ENCODE measurements at regions not wholly inside any gene's neighbourhood (a gene's known extent, or its start where the extent isn't known, plus 50 kb on each side); places are given as distances from the start of the nearest gene placed in this dataset.

GRCh38 chr6:144347448-144347759, 62.3 kb downstream of the UTRN start:
- no peak overlapping the region for H3K4me3 ChIP-seq (ENCODE audit: low read depth, low read length)

GRCh38 chr6:144347933-144348332, 62.8 kb downstream of the UTRN start:
- no peak for DNase-seq (ENCODE audit: low read depth)
- no peak for TF ChIP-seq CTCF (conservative IDR thresholded peaks at IDR 0.05; ENCODE audit: low read depth, low read length)
- H3K4me3 ChIP-seq (ENCODE audit: low read depth, low read length), result no peak overlapping the region

More at GRCh38 chr6:144347448-144347759, 62.3 kb downstream of the UTRN start:
- no peak for TF ChIP-seq CTCF (conservative IDR thresholded peaks at IDR 0.05; ENCODE audit: low read depth, low read length)
- DNase-seq (ENCODE audit: low read depth), result no peak

- H3K4me3 ChIP-seq (ENCODE audit: low read depth, low read length), result no peak overlapping the region
- DNase-seq (ENCODE audit: low read depth), result peak; percentile 67
- no peak for TF ChIP-seq CTCF (conservative IDR thresholded peaks at IDR 0.05; ENCODE audit: low read depth, low read length)
Measured at GRCh38 chr6:144349690-144350527, 64.8 kb downstream of the UTRN start.

GRCh38 chr6:144350528-144350880, 65.4 kb downstream of the UTRN start:
- no peak for DNase-seq (ENCODE audit: low read depth)
- H3K4me3 ChIP-seq (ENCODE audit: low read depth, low read length), result no peak overlapping the region
- TF ChIP-seq CTCF (conservative IDR thresholded peaks at IDR 0.05; ENCODE audit: low read depth, low read length), result no peak

- TF ChIP-seq CTCF (conservative IDR thresholded peaks at IDR 0.05; ENCODE audit: low read depth, low read length), result no peak
- peak; percentile 30 for DNase-seq (ENCODE audit: low read depth)
- no peak overlapping the region for H3K4me3 ChIP-seq (ENCODE audit: low read depth, low read length)
Measured at GRCh38 chr6:144351379-144352127, 66.4 kb downstream of the UTRN start.

GRCh38 chr6:144352331-144352730, 67.2 kb downstream of the UTRN start:
- TF ChIP-seq CTCF (conservative IDR thresholded peaks at IDR 0.05; ENCODE audit: low read depth, low read length), result no peak
- no peak overlapping the region for H3K4me3 ChIP-seq (ENCODE audit: low read depth, low read length)
- DNase-seq (ENCODE audit: low read depth), result peak; percentile 42

All from choroid plexus epithelial cell (primary cell).